ENCODE measurements at regions not wholly inside any gene's neighbourhood (a gene's known extent, or its start where the extent isn't known, plus 50 kb on each side); places are given as distances from the start of the nearest gene placed in this dataset.
"Not testable (repeated sequence)": the region's sequence is repeated elsewhere in the genome, so short reads cannot be mapped to it uniquely, and the experiment has no call there.

DNA sequence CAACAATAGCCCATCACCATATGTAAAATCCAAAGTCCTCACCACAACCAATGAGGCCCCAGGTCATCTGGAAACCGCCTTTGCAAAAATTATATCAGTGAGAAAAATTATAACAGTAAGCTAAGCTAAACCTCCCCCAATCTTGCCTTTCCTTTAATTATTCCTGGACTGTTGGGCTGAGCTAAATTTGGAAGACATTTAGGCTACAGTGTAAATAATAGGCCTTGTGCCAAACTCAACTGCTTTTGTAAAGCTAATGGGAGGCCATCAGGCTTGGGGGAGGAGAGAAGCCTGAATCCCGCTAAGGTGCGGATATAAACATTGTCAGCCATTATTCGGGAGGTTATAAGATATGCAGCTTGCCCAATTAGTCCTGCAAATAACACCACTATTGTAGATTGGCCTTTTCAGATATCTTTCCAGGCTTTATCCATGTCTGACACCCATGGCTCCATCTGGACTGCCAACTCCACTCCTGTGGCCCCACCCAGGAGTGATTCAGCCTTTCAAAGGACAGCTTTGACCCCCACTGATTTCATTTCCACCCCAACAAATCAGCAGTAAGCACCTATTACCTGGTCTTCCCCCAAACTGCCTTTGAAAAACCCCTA is 53.0 kb upstream of the CA12 start:
- no peak for DNase-seq

GRCh38 chr15:63435204-63435820 is 53.7 kb upstream of the CA12 start:
- DNase-seq, result no peak

GRCh38 chr15:63436341-63436740 is 54.7 kb upstream of the CA12 start:
- no peak for DNase-seq

DNA sequence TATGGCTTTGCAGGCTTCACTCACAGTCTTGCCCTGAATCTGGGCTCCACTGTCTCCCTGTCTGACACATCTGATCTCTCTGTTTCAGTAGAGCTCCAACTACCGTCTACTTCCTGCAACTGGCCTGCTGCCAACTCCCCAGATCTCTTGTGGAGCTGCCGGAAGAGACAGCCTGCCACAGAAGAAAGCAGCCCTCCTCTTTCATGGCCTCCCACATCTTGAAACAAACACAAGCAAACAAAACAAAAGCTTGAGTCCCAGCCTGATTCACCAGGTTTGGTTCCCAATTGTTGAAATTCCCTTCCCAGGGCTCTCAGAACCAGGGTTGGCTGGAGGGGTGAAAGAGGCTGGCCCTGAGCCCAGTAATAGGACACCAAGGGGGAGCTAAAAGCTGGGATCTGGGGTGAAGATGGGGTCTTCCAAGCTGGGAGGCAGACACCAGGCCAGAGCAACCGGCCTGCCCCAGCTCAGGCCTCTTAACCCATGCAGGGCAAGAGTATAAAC is 55.3 kb upstream of the CA12 start:
- DNase-seq, result peak; percentile 28

DNA sequence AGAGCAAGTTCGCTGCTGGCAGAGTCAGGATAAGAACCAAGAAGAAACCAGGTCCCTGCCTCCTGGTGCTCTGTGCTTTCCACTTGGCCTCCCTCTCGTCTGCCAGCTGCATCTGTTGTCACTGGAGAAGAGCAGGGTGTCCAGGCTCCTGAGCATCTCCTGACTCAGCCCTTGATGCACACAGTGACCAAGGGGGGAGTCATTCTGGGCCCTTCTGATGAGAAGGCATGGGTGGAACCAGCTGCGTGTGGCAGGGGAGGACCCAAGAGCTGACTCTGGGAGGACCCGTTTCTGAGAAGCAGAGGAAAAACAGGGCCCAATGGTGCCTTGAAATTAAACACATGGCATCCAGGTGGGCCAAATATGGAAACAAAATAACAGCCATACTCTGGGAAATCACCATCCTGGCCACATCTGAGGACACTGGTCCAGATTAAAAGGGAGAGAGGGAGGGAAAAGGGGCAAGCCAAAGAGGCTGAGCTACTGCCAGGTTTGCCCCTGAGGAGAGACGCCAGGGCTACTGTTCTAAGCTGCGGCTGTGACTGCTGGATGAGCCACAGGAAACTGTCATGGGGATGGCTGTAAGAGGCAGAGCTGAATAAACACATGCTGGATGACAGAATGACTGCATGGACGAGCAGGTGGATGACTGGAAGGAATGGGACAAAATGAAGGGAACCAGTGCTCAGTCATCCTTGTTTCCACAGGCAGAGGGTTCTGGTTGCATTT is 58.1 kb upstream of the CA12 start:
- DNase-seq, result no peak

DNA sequence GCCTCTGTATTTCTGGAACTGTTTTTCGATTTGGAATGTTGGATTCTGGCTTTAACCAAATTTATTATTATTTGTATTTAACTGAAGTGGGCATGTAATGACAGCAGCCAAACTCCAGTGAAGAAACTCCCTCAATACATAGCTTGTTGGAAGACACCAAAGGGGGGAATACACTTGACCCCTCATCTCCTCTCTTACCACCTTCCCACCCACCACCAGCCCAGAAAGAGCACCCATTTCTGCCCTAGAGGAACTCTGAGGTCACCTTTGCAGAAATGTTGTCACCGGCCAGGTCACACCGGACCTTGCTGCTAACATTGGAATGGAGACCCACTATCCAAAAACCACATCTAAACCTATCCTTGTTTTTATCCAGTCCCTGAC is 58.6 kb upstream of the CA12 start:
- no peak for DNase-seq

DNA sequence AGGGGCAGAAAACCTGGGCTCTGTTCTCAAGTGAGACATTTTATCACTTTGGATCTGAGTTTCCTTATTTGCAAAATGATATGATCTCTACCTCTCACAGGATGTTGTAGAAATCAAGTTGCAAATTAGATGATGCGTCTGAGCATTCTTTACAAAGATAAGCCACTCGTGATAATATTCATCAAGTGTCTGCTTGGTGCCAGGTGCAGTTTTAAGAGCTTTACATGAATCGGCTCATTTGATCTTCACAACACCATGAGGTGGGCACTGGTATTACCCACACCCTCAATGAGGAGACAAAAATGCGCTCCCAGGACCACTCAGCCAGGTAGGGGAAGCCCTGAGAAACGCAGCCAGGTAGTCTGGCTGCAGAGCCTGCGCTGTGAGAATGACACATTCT is 59.1 kb upstream of the CA12 start:
- peak; percentile 28 for DNase-seq

- no peak for DNase-seq
These were observed 59.6 kb upstream of the CA12 start for GRCh38 chr15:63441266-63441665.

DNA sequence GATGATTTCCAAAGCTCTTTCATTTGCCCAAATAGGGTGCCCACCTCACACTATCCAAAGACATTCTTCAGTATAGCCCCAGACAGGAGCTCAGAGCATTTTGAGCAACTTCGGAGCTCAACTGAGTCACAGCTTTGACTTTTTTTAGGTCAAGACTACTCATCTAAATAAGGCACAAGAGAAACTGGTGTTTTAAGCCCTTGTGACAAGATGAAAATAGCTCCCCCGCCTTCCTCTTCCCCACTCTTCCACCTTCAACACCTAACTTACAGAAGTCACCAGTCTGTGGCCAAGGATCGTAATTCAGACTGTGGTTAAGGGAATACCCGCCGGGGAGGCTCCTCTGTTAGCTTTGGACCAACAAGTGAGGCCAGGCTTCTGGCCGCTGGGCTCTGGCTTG is 60.4 kb upstream of the CA12 start:
- DNase-seq, result no peak

DNA sequence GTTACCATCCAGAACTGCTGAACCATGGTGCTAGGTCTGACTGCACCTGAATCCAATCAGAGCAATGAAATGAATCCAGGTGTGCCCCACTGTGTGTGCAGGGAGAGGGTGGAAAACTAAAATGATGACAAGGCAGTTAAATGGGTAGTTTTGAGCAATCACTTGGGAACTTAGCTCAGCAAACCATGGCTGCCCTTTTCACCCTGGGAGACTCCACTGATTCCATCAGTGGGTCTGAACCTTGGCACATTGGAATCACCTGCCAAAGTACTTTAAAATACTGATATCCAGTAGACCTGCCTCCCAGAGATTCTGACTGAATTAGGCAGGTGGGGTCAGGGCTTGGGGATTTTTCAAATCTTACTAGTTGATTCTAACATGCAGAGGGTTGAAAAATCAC is 59.8 kb upstream of the USP3 start:
- DNase-seq, result no peak

DNA sequence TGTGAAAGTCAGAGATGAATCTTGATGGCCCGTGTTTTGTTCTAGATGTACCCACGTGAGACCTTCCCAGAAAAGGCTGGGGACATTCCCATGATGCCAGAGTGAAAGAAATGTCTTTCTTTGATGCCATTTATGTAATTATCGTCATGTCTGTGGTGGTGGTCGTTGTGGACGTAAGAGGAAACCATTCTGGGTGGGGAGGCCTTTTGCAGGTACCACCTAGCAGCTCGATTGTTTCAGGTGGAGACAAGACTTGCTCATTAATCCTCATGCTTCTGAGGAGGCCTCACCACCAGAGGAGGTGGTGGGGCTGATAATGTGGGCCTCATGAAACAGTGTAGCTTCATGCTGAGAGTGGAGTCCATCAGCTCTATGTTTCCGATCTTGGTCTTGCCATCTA is 58.1 kb upstream of the USP3 start:
- DNase-seq, result no peak

DNA sequence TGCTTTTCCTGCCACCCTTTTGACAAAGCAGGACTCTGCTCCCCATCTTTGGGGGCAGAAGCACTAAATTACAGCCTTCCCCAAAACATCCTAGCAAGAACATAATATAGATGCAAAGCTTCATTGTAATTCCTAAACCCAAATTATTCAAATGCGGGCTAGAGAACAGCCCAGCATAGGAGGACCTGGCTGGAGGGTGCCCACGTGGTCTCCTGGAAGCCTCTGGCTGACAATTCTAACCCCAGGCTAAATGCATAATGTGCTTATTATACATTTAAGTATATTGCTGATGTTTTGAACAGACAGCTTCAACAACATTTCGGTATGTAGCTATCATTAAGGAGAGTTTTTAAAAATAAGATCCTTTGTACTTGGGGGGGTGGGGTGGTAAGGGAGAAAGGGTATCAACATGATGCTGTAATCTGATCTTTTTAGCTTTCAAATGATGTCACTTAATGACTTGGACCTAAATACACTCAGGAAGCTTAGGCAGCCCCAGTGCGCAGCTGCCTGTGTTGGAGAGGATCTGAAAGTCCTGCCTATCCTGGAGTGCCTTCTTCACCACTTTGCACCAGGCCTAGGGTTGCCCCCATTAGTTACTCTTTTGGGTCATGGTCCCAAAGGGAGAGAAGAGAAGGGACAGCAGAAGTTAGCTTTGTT is 57.2 kb upstream of the USP3 start:
- DNase-seq, result peak; percentile 3

GRCh38 chr15:63448266-63448665 is 56.1 kb upstream of the USP3 start:
- no peak for DNase-seq

GRCh38 chr15:63448872-63449555 is 55.4 kb upstream of the USP3 start:
- DNase-seq, result not testable (repeated sequence)

DNA sequence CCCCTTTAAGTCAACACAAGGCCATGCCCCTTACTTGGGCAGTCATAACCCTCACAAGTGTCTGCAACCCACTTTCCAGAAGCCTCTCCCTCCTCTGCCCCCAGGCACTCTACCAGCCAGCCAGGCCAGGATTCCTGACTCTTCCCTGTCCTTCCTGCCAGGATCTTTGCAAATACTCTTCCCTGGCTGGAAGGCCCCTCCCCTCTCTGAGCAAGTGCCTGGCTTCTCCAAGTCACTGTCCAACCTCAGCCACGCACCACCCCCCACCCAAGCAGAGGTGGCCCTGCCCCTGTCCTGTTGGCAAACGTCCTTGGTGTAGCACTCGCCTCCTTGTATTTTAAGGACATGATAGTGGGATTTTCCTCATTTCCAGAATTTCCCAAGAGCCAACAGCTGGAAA is 54.7 kb upstream of the USP3 start:
- no peak for DNase-seq

GRCh38 chr15:63450884-63451225 is 53.5 kb upstream of the USP3 start:
- DNase-seq, result no peak

GRCh38 chr15:63451671-63452315 is 52.6 kb upstream of the USP3 start:
- DNase-seq, result no peak

GRCh38 chr15:63452552-63453136 is 51.7 kb upstream of the USP3 start:
- DNase-seq, result no peak

GRCh38 chr15:63453186-63453905 is 51.0 kb upstream of the USP3 start:
- no peak for DNase-seq

- no peak for DNase-seq
These were observed 49.7 kb upstream of the USP3 start for GRCh38 chr15:63454503-63455211.
